IMR-90 (cell line): ENCODE measurements at regions not wholly inside any gene's neighbourhood (a gene's known extent, or its start where the extent isn't known, plus 50 kb on each side); places are given as distances from the start of the nearest gene placed in this dataset.

Experiments
- ATAC-seq: fragments of 200-7000 bp; cut with Tn5 transposase; 2 replicates; pipeline ENCODE4 v1.9.1; 2020; ENCODE audit warnings: low read depth, mild to moderate bottlenecking, moderate library complexity
- BruUV-seq: library from RNA; stranded (reverse); fragments of 400-500 nt; replicated peaks from 2 replicates; lab custom pipeline; 2021; lab: Mats Ljungman, UMichigan
- CTCF ChIA-PET: fragments of 300-600 bp; formaldehyde crosslinking; extraction: SDS; loops from one replicate; lab custom pipeline; 2021; ENCODE audit warnings: antibody characterized with exemption; lab: Yijun Ruan, JAX
- POLR2A ChIA-PET: fragments of 300-600 bp; sonication (Branson Sonifier 250); formaldehyde crosslinking; loops from one replicate; lab custom pipeline; 2022; ENCODE audit warnings: antibody characterized with exemption; ENCODE audit not compliant: unreplicated experiment; lab: Charles Lee
- DNase-seq: peaks from one replicate; pipeline ENCODE4 v3.0.0; 2013
- H2AFZ ChIP-seq: replicated peaks from 2 replicates; pipeline ENCODE3; 2013; ENCODE audit warnings: low read length, mild to moderate bottlenecking; ENCODE audit not compliant: poor library complexity
- H2AK5ac ChIP-seq: 2 replicates; pipeline ENCODE4 v1.6.1; 2013; ENCODE audit warnings: low read depth, low read length, inconsistent platforms
- H2AK9ac ChIP-seq: replicated peaks from 2 replicates; pipeline ENCODE3; 2013; ENCODE audit warnings: mild to moderate bottlenecking, low read depth, low read length, moderate library complexity; ENCODE audit not compliant: poor library complexity
- H2BK120ac ChIP-seq: 2 replicates; pipeline ENCODE4 v1.6.1; 2013; ENCODE audit warnings: low read depth, low read length, inconsistent platforms
- H2BK15ac ChIP-seq: 3 replicates; pipeline ENCODE4 v1.6.1; 2013; ENCODE audit warnings: low read depth, low read length, inconsistent platforms
- H2BK20ac ChIP-seq: 2 replicates; pipeline ENCODE4 v1.6.1; 2013; ENCODE audit warnings: low read depth, mild to moderate bottlenecking, inconsistent platforms, low read length, moderate library complexity
- H2BK5ac ChIP-seq: 2 replicates; pipeline ENCODE4 v1.6.1; 2013; ENCODE audit warnings: mild to moderate bottlenecking, low read depth, low read length, inconsistent platforms; ENCODE audit not compliant: poor library complexity, severe bottlenecking
- H3K14ac ChIP-seq: replicated peaks from 2 replicates; pipeline ENCODE4 v1.6.1; 2013; ENCODE audit warnings: low read depth, low read length, inconsistent platforms
- H3K18ac ChIP-seq: 2 replicates; pipeline ENCODE4 v1.6.1; 2013; ENCODE audit warnings: low read depth, low read length, control low read depth
- H3K23ac ChIP-seq: 2 replicates; pipeline ENCODE4 v1.6.1; 2013; ENCODE audit warnings: low read depth, low read length, inconsistent platforms
- H3K27ac ChIP-seq: 2 replicates; pipeline ENCODE4 v1.5.1; 2013; ENCODE audit warnings: mild to moderate bottlenecking, control low read depth, low read length; ENCODE audit not compliant: insufficient read depth
- H3K27me3 ChIP-seq: 2 replicates; pipeline ENCODE4 v1.6.1; 2013; ENCODE audit warnings: low read length; ENCODE audit not compliant: control insufficient read depth, insufficient read depth
- H3K36me3 ChIP-seq: 2 replicates; pipeline ENCODE4 v1.6.1; 2013; ENCODE audit warnings: low read length, mixed read lengths; ENCODE audit not compliant: control insufficient read depth, insufficient read depth
- H3K4ac ChIP-seq: 2 replicates; pipeline ENCODE4 v1.6.1; 2013; ENCODE audit warnings: low read depth, low read length, inconsistent platforms
- H3K4me1 ChIP-seq: 2 replicates; pipeline ENCODE4 v1.6.1; 2013; ENCODE audit warnings: low read length, mixed read lengths; ENCODE audit not compliant: control insufficient read depth, insufficient read depth
- H3K4me2 ChIP-seq: 2 replicates; pipeline ENCODE4 v1.6.1; 2013; ENCODE audit warnings: low read depth, mild to moderate bottlenecking, control low read depth, low read length, moderate library complexity
- H3K4me3 ChIP-seq: 2 replicates; pipeline ENCODE4 v1.5.1; 2013; ENCODE audit warnings: low read depth, mild to moderate bottlenecking, control low read depth, low read length, moderate library complexity; ENCODE audit not compliant: insufficient read depth
- H3K56ac ChIP-seq: 2 replicates; pipeline ENCODE4 v1.6.1; 2013; ENCODE audit warnings: low read length, inconsistent platforms; ENCODE audit not compliant: insufficient read depth; ENCODE audit errors: extremely low read depth
- H3K79me1 ChIP-seq, 2 experiments: 2 replicates each; pipeline ENCODE4 v1.6.1; 2013; ENCODE audit warnings: low read length in 2 of 2, inconsistent platforms in 1 of 2, low read depth in 1 of 2
- H3K9ac ChIP-seq: 2 replicates; pipeline ENCODE4 v1.6.1; 2013; ENCODE audit warnings: low read depth, low read length, control low read depth
- H3K9me1 ChIP-seq: 2 replicates; pipeline ENCODE4 v1.6.1; 2013; ENCODE audit warnings: low read length, inconsistent platforms; ENCODE audit not compliant: insufficient read depth
- H3K9me3 ChIP-seq: 2 replicates; pipeline ENCODE4 v1.6.1; 2013; ENCODE audit warnings: low read length; ENCODE audit not compliant: control insufficient read depth, insufficient read depth
- H4K20me1 ChIP-seq: 2 replicates; pipeline ENCODE4 v1.6.1; 2013; ENCODE audit warnings: low read length, inconsistent platforms; ENCODE audit not compliant: insufficient read depth
- H4K5ac ChIP-seq: 2 replicates; pipeline ENCODE4 v1.6.1; 2013; ENCODE audit warnings: mild to moderate bottlenecking, low read depth, low read length, control low read depth
- H4K8ac ChIP-seq, 2 experiments: 2 replicates each; pipeline ENCODE4 v1.6.1; 2013; ENCODE audit warnings: low read depth in 2 of 2, low read length in 2 of 2, control low read depth in 1 of 2, inconsistent platforms in 1 of 2
- H4K91ac ChIP-seq: 2 replicates; pipeline ENCODE4 v1.6.1; 2013; ENCODE audit warnings: low read depth, low read length, inconsistent platforms; ENCODE audit not compliant: insufficient read depth
- BHLHE40 ChIP-seq: fragments of 150-350 bp; IDR thresholded peaks from 2 replicates; pipeline ENCODE4 v1.6.1; 2016; ENCODE audit warnings: mild to moderate bottlenecking, low read depth, low read length
- CEBPB ChIP-seq: IDR thresholded peaks from 2 replicates; pipeline ENCODE4 v1.6.1; 2012; ENCODE audit warnings: low read depth, low read length, improper control_type of control experiment
- CHD1 ChIP-seq: IDR thresholded peaks from 2 replicates; pipeline ENCODE4 v1.6.1; 2012; ENCODE audit warnings: low read depth, low read length, improper control_type of control experiment
- ELK1 ChIP-seq: fragments of 150-350 bp; IDR thresholded peaks from 2 replicates; pipeline ENCODE4 v1.6.1; 2016; ENCODE audit warnings: low read depth, mild to moderate bottlenecking, low read length, moderate library complexity, borderline replicate concordance
- FOS ChIP-seq: fragments of 150-350 bp; IDR thresholded peaks from 2 replicates; pipeline ENCODE4 v1.6.1; 2016; ENCODE audit warnings: low read depth, low read length
- MAFK ChIP-seq: IDR thresholded peaks from 2 replicates; pipeline ENCODE4 v1.6.1; 2012; ENCODE audit warnings: low read depth, low read length, improper control_type of control experiment
- MAZ ChIP-seq: IDR thresholded peaks from 2 replicates; pipeline ENCODE4 v1.6.1; 2012; ENCODE audit warnings: low read depth, mild to moderate bottlenecking, low read length, improper control_type of control experiment, moderate library complexity, borderline replicate concordance
- MXI1 ChIP-seq: IDR thresholded peaks from 2 replicates; pipeline ENCODE4 v1.6.1; 2012; ENCODE audit warnings: low read depth, mild to moderate bottlenecking, low read length, moderate library complexity, borderline replicate concordance
- NFE2L2 ChIP-seq: fragments of 150-350 bp; IDR thresholded peaks from 2 replicates; pipeline ENCODE4 v1.6.1; 2016; ENCODE audit warnings: low read depth, mild to moderate bottlenecking, low read length
- POLR2A ChIP-seq: IDR thresholded peaks from 2 replicates; pipeline ENCODE4 v1.6.1; 2012; ENCODE audit warnings: mild to moderate bottlenecking, low read depth, low read length
- RAD21 ChIP-seq: IDR thresholded peaks from 2 replicates; pipeline ENCODE4 v1.6.1; 2012; ENCODE audit warnings: low read length, improper control_type of control experiment
- RCOR1 ChIP-seq: IDR thresholded peaks from 2 replicates; pipeline ENCODE4 v1.6.1; 2012; ENCODE audit warnings: mild to moderate bottlenecking, low read length, improper control_type of control experiment; ENCODE audit not compliant: insufficient replicate concordance
- RFX5 ChIP-seq: IDR thresholded peaks from 2 replicates; pipeline ENCODE4 v1.8.0; 2012; ENCODE audit warnings: low read depth, mild to moderate bottlenecking, low read length, moderate library complexity
- SMC3 ChIP-seq: fragments of 150-350 bp; IDR thresholded peaks from 2 replicates; pipeline ENCODE4 v1.6.1; 2016; ENCODE audit warnings: low read depth, mild to moderate bottlenecking, antibody characterized with exemption, low read length, moderate library complexity
- USF2 ChIP-seq: fragments of 150-350 bp; IDR thresholded peaks from 2 replicates; pipeline ENCODE4 v1.6.1; 2017; ENCODE audit warnings: mild to moderate bottlenecking, antibody characterized with exemption, low read length, low read depth
- WGBS, 2 experiments: methylation state at CpG; one replicate each; pipeline versions ENCODE4 v1.1.5 to v1.1.7; 2013; ENCODE audit warnings: missing lambda C conversion rate in 2 of 2; ENCODE audit not compliant: insufficient read length in 1 of 2; ENCODE audit errors: extremely low coverage in 2 of 2; 5-methylcytosine and 5-hydroxymethylcytosine counted together
- dilution Hi-C: fragments of 300-500 bp; cut with HindIII; formaldehyde crosslinking; loops from one replicate; pipeline ENCODE4 v1.14.3; 2018; ENCODE audit warnings: low sequenced_read_pairs; ENCODE audit not compliant: unreplicated experiment
- in situ Hi-C: fragments of 300-500 bp; cut with MboI; formaldehyde crosslinking; loops from 3 replicates; pipeline ENCODE4 v1.14.3; 2019; ENCODE audit warnings: low sequenced_read_pairs, inconsistent platforms, mixed read lengths
- intact Hi-C: fragments of 100-400 bp; cut with micrococcal nuclease; formaldehyde crosslinking; loops from 2 replicates; pipeline ENCODE4 v1.10.0; 2022
- TF ChIP-seq, protein P1 (sequence below): conservative IDR thresholded peaks from 2 replicates; pipeline ENCODE4 v1.5.1; 2012; ENCODE audit warnings: mild to moderate bottlenecking, low read depth, low read length, improper control_type of control experiment

DNA sequence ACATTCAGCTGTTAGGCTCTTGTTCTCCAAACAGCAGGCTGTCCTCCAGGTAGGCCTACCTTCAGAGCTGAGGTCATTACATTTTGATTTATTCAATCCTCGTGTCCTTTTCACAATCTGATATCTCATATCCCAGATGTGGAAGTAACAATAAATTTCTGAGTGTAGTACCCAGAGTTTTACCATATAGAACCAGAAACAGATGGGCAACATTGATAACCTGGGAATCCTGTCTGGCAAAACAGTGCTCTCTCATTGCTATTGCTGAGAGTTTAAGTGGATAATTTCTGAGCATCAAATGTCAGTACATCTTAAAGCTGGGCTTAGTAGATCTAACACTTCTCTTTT, 1007.8 kb downstream of the REEP3 start:
- ChIA-PET POLR2A (no interaction called here), CTCF (no interaction called here)
- no peak overlapping the region for H2BK5ac ChIP-seq
- no peak overlapping the region for H3K56ac ChIP-seq
- ATAC-seq (no peak), DNase-seq (no peak)
- no peak overlapping the region for H3K4me3 ChIP-seq
- dilution Hi-C loops = no loop called here
- H3K36me3 ChIP-seq = no peaks in the 10 kb centered on the region
- no peak overlapping the region for H4K5ac ChIP-seq
- no peaks in the 10 kb centered on the region for H3K4me1 ChIP-seq
- H2BK120ac ChIP-seq = no peak overlapping the region
- H3K18ac ChIP-seq = no peak overlapping the region
- intact Hi-C loops = no loop called here
- no peak overlapping the region for H2AFZ ChIP-seq
- no peak overlapping the region for H3K23ac ChIP-seq
- H3K14ac ChIP-seq = no peak overlapping the region
- H2BK15ac ChIP-seq = no peak overlapping the region
- H3K79me1 ChIP-seq = no peaks in the 10 kb centered on the region
- no TSS peak for BruUV-seq
- H3K9me3 ChIP-seq = no peaks in the 10 kb centered on the region
- TF ChIP-seq RAD21 = no peak
- no peak for TF ChIP-seq USF2
- TF ChIP-seq CHD1 = no peak
- no peak for TF ChIP-seq CEBPB
- no peak for TF ChIP-seq FOS
- TF ChIP-seq MAZ = no peak
- TF ChIP-seq RFX5 = no peak
- TF ChIP-seq ELK1 = no peak
- TF ChIP-seq SMC3 = no peak
- no peak for TF ChIP-seq POLR2A
- TF ChIP-seq MXI1 = no peak
- TF ChIP-seq, protein P1, sequence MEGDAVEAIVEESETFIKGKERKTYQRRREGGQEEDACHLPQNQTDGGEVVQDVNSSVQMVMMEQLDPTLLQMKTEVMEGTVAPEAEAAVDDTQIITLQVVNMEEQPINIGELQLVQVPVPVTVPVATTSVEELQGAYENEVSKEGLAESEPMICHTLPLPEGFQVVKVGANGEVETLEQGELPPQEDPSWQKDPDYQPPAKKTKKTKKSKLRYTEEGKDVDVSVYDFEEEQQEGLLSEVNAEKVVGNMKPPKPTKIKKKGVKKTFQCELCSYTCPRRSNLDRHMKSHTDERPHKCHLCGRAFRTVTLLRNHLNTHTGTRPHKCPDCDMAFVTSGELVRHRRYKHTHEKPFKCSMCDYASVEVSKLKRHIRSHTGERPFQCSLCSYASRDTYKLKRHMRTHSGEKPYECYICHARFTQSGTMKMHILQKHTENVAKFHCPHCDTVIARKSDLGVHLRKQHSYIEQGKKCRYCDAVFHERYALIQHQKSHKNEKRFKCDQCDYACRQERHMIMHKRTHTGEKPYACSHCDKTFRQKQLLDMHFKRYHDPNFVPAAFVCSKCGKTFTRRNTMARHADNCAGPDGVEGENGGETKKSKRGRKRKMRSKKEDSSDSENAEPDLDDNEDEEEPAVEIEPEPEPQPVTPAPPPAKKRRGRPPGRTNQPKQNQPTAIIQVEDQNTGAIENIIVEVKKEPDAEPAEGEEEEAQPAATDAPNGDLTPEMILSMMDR = no peak
- TF ChIP-seq BHLHE40 = no peak
- no peak for TF ChIP-seq MAFK
- no peak for TF ChIP-seq NFE2L2
- TF ChIP-seq RCOR1 = no peak
- WGBS, 2 experiments = no CpG with 5 or more reads among the region's 1 CpG
- H3K27me3 ChIP-seq = no peaks in the 10 kb centered on the region
- no peaks in the 10 kb centered on the region for H3K9me1 ChIP-seq
- H3K4me2 ChIP-seq = no peak overlapping the region
- in situ Hi-C loops = no loop called here
- no peak overlapping the region for H2AK5ac ChIP-seq
- H2BK20ac ChIP-seq = no peak overlapping the region
- no peak overlapping the region for H3K4ac ChIP-seq
- H4K91ac ChIP-seq = no peak overlapping the region
- no peak overlapping the region for H3K9ac ChIP-seq
- H2AK9ac ChIP-seq = no peak overlapping the region
- no peak overlapping the region for H3K27ac ChIP-seq
- no peaks in the 10 kb centered on the region for H4K20me1 ChIP-seq
- H4K8ac ChIP-seq = no peak overlapping the region
